NCI-H524 (cell line): ENCODE measurements at regions not wholly inside any gene's neighbourhood (a gene's known extent, or its start where the extent isn't known, plus 50 kb on each side); places are given as distances from the start of the nearest gene placed in this dataset.
"Not testable (repeated sequence)": the region's sequence is repeated elsewhere in the genome, so short reads cannot be mapped to it uniquely, and the experiment has no call there.

Experiments
- DNase-seq, 2 experiments: peaks; one replicate each; lab custom pipeline; 2025; lab: John Stamatoyannopoulos, UW

GRCh38 chr6:49370518-49370917 lies 92.5 kb downstream of the MMUT start:
- no peak for DNase-seq

GRCh38 chr6:49366539-49366938 lies 96.5 kb downstream of the MMUT start:
- no peak for DNase-seq

- DNase-seq, result no peak
Observed at GRCh38 chr6:49348561-49348960, 114.5 kb downstream of the MMUT start.

GRCh38 chr6:49342410-49342809 lies 120.6 kb downstream of the MMUT start:
- DNase-seq, result no peak

GRCh38 chr6:49341869-49342268 lies 121.2 kb downstream of the MMUT start:
- no peak for DNase-seq

- no peak for DNase-seq
Observed at GRCh38 chr6:49339096-49339495, 124.0 kb downstream of the MMUT start.

- no peak for DNase-seq
Observed at GRCh38 chr6:49336514-49337131, 126.4 kb downstream of the MMUT start.

- DNase-seq, result no peak
Observed at GRCh38 chr6:49333345-49334125, 129.5 kb downstream of the MMUT start.

- DNase-seq, result no peak
Observed at GRCh38 chr6:49332781-49333180, 130.3 kb downstream of the MMUT start.

GRCh38 chr6:49329186-49329585 lies 133.9 kb downstream of the MMUT start:
- DNase-seq, result no peak

- no peak for DNase-seq
Observed at GRCh38 chr6:49328051-49328744, 134.9 kb downstream of the MMUT start.

- DNase-seq, result no peak
Observed at GRCh38 chr6:49327571-49327970, 135.5 kb downstream of the MMUT start.

GRCh38 chr6:49327005-49327404 lies 136.0 kb downstream of the MMUT start:
- DNase-seq, result no peak

GRCh38 chr6:49326347-49326746 lies 136.7 kb downstream of the MMUT start:
- no peak for DNase-seq

GRCh38 chr6:49325891-49326290 lies 137.2 kb downstream of the MMUT start:
- DNase-seq, result no peak

GRCh38 chr6:49322861-49323260 lies 140.2 kb downstream of the MMUT start:
- DNase-seq, result no peak

GRCh38 chr6:49321561-49322072 lies 141.4 kb downstream of the MMUT start:
- no peak for DNase-seq

GRCh38 chr6:49305010-49305409 lies 158.0 kb downstream of the MMUT start:
- no peak for DNase-seq

- DNase-seq, result not testable (repeated sequence)
Observed at GRCh38 chr6:49304393-49304792, 158.7 kb downstream of the MMUT start.

GRCh38 chr6:49300911-49301310 lies 162.1 kb downstream of the MMUT start:
- no peak for DNase-seq

GRCh38 chr6:49300443-49300842 lies 162.6 kb downstream of the MMUT start:
- DNase-seq, result no peak

GRCh38 chr6:49299279-49299678 lies 163.8 kb downstream of the MMUT start:
- no peak for DNase-seq

GRCh38 chr6:49284180-49284579 lies 178.9 kb downstream of the MMUT start:
- no peak for DNase-seq
